ENCODE measurements at regions not wholly inside any gene's neighbourhood (a gene's known extent, or its start where the extent isn't known, plus 50 kb on each side); places are given as distances from the start of the nearest gene placed in this dataset.

DNA sequence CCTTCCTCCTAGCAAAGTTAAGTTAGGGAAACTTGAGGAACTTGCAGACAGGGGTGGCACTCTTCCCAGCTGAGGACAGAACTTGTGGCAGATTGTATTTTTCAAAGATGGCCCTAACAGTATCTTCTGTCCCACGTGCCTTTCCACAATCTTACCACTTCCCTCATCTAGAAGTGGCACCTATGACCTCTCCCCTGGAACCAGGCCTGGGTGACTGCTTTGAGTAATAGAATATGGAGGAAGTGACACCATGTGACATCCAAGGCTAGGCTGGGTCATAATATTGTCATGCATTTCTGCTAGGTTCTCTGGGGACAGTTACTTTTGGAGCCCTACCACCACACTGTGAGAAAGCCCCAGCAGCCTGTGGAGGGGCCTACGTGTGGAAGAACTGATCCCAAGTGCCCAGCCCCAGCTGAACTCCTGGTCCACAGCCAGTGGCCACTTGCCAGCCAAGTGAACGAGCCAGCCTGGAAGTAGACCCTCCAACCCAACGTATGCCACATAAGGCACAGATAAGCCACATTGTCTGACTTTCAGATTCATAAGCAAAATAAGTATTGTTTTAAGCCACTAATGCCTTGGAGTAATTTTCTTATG, 193.7 kb downstream of the PTPN20 start:
- no peak for DNase-seq (ENCODE audit: low read depth)

- DNase-seq (ENCODE audit: low read depth), result no peak
Measured at GRCh38 chr10:47107007-47107747, 192.8 kb upstream of the GDF10 start.

DNA sequence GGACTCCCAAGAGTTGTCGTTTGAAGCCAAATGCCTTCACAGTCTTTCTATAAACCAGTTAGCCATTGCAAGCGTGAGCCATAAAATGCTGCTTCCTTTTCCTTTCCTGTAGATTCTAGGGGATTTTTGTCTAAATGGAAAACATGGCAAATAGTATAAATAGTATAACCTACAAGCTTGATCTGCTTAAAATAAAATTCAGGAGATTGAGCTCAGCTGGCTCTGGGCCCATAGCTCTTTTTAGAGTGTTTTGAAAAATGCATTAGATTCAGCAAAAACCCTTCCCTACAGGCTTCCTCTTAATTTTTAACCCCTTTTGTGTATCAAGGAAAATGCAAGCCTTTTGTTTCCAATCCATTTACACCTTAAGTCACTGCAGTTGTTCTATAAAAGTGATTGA, 190.1 kb upstream of the GDF10 start:
- DNase-seq (ENCODE audit: low read depth), result no peak

GRCh38 chr10:47111329-47111862, 188.6 kb upstream of the GDF10 start:
- DNase-seq (ENCODE audit: low read depth), result no peak

- DNase-seq (ENCODE audit: low read depth), result no peak
Measured at GRCh38 chr10:47112612-47113011, 187.4 kb upstream of the GDF10 start.

DNA sequence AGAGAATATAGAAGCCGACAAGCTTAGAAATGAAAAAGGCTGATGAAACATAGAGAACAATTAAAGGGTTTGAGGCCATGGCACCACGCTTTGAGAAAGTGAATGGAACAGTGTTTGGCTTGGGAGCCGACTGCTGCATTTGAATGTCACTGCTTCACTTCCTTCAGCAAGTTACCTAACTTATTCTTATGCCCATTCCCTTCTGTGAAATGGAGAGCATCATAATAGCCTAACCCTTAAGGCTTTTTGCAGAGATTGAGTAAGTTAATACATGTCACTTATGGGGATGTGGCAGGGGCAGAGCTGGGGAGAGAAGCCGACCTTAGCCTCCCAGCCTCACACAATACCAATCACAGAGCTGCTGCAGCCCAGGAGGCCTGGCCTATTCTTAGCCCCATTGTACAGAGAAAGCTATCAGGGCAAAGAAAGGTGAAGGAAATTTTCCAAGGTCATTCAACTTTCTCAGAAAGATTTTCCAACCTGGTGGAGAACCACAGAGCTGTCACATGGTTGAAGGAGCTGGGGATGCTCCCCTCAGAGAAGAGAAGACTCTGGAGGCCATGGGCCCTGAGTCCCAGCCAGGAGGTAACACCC, 186.0 kb upstream of the GDF10 start:
- DNase-seq (ENCODE audit: low read depth), result no peak

DNA sequence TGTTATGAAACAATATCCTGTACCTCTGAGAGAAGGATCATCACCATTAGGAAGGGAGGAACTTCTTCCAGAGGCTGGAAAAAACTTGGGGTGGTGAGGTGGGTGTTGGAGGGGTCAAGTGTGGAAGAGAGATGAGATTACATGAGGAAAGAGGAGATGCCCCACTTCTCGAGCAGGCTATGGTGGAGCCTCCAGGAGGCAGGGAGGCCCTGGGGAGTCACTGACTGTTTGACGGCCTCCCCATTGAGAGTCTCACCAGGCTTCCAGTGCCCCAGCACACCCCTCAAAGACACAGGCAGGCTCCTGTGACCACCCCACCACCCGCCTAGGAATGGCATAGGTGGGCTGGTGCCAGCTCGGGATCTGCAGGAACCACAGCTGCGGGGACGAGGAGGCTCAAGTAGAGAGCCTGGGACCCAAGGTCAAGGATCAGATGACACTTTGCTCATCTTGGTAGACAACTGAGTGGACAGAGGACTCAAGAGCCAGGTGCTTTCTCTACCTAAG, 185.3 kb upstream of the GDF10 start:
- DNase-seq (ENCODE audit: low read depth), result no peak

- DNase-seq (ENCODE audit: low read depth), result no peak
Measured at GRCh38 chr10:47115322-47115721, 184.7 kb upstream of the GDF10 start.

- no peak for DNase-seq (ENCODE audit: low read depth)
Measured at GRCh38 chr10:47116445-47116844, 183.6 kb upstream of the GDF10 start.

DNA sequence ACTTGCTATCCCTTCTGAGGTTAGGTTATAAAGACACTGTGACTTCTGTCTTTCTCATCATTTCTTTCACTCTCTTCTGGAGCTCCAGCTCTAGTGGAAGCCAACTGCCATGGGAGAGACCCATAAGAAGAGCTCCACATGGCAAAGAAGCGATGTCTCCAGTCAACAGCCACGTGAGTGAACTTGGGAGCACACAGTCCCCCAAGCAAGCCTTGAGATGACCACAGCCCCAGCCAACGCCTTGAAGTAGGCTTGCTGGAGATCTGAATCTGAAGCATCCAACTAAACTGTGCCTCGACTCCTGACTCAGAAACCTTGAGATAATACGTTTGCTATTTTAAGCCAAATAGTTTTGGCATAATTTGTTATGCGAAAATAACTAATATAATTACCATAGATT, 181.7 kb upstream of the GDF10 start:
- no peak for DNase-seq (ENCODE audit: low read depth)

GRCh38 chr10:47121336-47121735, 178.7 kb upstream of the GDF10 start:
- DNase-seq (ENCODE audit: low read depth), result no peak

GRCh38 chr10:47123716-47124288, 176.2 kb upstream of the GDF10 start:
- DNase-seq (ENCODE audit: low read depth), result no peak

DNA sequence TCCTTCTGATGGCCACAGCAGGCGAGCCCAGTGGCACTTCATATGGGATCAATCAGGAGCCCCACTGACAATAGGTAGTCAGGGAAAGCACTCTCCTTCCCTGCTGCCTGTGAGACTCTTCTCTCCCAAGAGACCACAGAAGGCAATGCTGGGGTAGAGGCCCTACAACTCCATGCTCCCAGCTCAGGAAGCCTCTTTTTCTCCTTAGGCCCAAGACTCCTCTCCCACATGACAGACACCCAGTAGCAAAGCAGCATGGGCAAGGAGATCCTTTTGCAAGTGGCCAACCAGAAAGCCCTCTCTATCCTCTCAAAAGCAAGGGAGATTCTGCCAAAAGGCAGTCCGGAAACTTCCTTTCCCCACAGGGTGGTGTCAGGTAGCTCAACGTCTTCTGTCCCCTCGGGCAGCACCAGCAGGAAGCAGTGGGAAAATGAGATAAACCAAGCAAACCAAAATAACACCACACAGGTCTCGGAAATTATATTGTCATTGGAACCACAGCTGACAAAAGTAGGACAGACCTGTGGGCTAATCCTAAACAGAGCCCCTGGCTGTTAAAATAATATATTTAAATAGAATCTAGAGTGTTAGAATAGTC, 172.7 kb upstream of the GDF10 start:
- DNase-seq (ENCODE audit: low read depth), result no peak

DNA sequence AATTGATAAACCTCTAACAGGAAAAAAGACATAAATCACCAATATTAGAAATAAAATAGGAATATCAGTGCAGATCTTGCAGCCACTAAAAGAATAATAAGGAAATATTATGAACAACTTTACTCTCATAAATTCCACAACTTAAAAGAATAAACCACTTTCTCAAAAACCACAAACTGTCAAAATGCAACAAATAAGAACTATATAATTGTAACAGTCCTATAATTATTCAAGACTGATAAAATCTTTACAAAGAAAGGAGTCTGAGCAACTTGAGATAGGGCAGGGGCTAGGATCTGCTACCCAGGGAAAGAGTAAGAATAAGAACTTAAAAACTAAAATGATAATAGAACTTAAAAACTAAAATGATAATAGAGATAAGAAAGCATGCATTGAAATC, 169.5 kb upstream of the GDF10 start:
- no peak for DNase-seq (ENCODE audit: low read depth)

- DNase-seq (ENCODE audit: low read depth), result no peak
Measured at GRCh38 chr10:47133871-47134570, 166.0 kb upstream of the GDF10 start.

DNA sequence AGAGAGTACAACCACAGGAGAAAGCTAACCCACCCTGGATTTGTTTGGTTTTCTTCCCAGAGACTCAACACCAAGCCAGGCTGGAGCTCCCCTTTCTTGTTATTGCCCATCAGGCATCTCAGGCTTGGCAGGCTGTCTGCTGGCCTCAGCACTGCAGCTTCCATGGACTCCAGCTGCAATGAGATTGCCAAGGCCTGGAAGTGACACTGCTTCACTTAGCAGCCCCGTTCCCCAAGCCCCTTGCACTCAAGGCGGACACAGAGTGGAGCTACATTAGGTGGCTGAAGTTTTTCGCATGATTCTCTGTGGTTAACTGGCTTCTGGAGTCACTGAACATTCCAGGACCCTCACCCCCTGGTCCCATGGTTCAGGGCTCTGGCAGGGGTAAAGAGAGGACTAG, 163.1 kb upstream of the GDF10 start:
- no peak for DNase-seq (ENCODE audit: low read depth)

DNA sequence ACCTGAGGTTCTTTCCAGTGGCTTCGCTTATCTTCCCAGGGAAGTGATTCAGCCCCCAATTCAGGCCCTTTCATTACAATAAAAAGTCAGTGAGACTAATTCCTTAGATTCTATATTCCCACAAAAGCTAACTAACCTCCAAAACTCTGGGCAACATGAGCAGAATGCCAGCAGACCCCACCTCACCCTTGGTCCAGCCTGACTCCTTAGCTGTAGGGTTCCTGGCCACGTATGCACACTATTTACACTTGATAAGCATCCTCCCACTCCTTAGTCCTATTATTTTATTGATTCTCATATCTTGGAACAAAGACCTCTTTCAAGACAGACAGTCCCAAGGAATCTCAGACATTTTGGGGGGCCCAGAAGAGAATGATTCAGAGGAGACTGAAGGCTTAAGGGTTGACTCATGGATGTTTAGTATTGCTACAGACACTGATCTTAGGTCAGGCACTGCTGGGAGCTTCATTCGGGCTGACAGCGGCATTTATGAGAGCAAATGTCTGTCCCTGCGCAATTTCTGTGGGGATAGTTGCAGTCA, 162.6 kb upstream of the GDF10 start:
- DNase-seq (ENCODE audit: low read depth), result no peak

GRCh38 chr10:47139121-47139520, 160.9 kb upstream of the GDF10 start:
- no peak for DNase-seq (ENCODE audit: low read depth)

GRCh38 chr10:47140761-47141348, 159.1 kb upstream of the GDF10 start:
- DNase-seq (ENCODE audit: low read depth), result no peak

GRCh38 chr10:47141349-47141748, 158.6 kb upstream of the GDF10 start:
- DNase-seq (ENCODE audit: low read depth), result no peak

DNA sequence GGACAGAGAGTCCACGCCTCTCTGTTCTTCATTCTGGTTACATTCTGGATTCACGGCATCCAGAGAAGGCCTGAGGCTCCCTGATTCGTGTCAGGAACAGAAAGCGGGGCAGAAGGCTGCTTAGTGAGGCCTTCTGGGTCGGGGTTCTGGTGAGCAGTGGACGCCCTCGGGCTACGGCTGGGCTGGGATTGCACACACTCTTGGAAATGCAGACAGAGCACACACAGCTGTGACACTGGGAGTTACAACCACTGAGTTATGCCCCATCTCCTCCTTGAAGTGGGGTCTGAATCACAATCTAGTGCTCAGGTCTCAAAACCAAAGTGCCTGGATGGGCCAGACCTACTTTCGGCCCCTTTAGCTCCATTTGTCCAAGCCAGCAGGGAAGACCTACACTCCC, 156.9 kb upstream of the GDF10 start:
- DNase-seq (ENCODE audit: low read depth), result no peak
